H1 (cell line): ENCODE measurements at regions not wholly inside any gene's neighbourhood (a gene's known extent, or its start where the extent isn't known, plus 50 kb on each side); places are given as distances from the start of the nearest gene placed in this dataset.

Experiments used
- CTCF ChIA-PET: fragments of 300-600 bp; sonication (Branson Sonifier 250); formaldehyde crosslinking; loops from one replicate; lab custom pipeline; 2021; ENCODE audit not compliant: partially characterized antibody; lab: Charles Lee
- POLR2A ChIA-PET: fragments of 300-600 bp; sonication (Branson Sonifier 250); formaldehyde crosslinking; loops from one replicate; lab custom pipeline; 2021; ENCODE audit warnings: inconsistent platforms; ENCODE audit not compliant: partially characterized antibody; lab: Charles Lee
- DNase-seq, 2 experiments: peaks; one replicate each; pipeline versions ENCODE4 v3.0.0 to v3.0.0-alpha.2; 2010 to 2022; ENCODE audit warnings: low spot score in 2 of 2, low read depth in 1 of 2, mixed read lengths in 1 of 2
- FAIRE-seq: peaks from 2 replicates; lab custom pipeline; 2011; peaks lifted over from hg19 to GRCh38; lab: Jason Lieb, UNC
- H2AFZ ChIP-seq: 2 replicates; pipeline ENCODE4 v1.8.1; 2012; ENCODE audit warnings: low read length, inconsistent platforms
- H2AK5ac ChIP-seq: 2 replicates; pipeline ENCODE4 v1.6.1; 2013; ENCODE audit warnings: low read depth, low read length
- H2BK120ac ChIP-seq: replicated peaks from 2 replicates; pipeline ENCODE3; 2013; ENCODE audit warnings: low read depth, low read length, inconsistent platforms
- H2BK12ac ChIP-seq: 2 replicates; pipeline ENCODE4 v1.6.1; 2013; ENCODE audit warnings: low read depth, low read length
- H2BK15ac ChIP-seq: 2 replicates; pipeline ENCODE4 v1.6.1; 2013; ENCODE audit warnings: low read length
- H2BK20ac ChIP-seq: 2 replicates; pipeline ENCODE4 v1.6.1; 2013; ENCODE audit warnings: low read length
- H2BK5ac ChIP-seq: 2 replicates; pipeline ENCODE4 v1.6.1; 2013; ENCODE audit warnings: low read depth, low read length
- H3K14ac ChIP-seq: 2 replicates; pipeline ENCODE4 v1.6.1; 2013; ENCODE audit warnings: inconsistent platforms; ENCODE audit not compliant: insufficient read length
- H3K18ac ChIP-seq: 2 replicates; pipeline ENCODE4 v1.6.1; 2013; ENCODE audit warnings: low read length; ENCODE audit errors: extremely low read depth
- H3K23ac ChIP-seq: 2 replicates; pipeline ENCODE4 v1.6.1; 2013; ENCODE audit warnings: inconsistent platforms; ENCODE audit not compliant: insufficient read length
- H3K23me2 ChIP-seq: 2 replicates; pipeline ENCODE4 v1.6.1; 2013; ENCODE audit warnings: low read depth, low read length
- H3K27ac ChIP-seq: 2 replicates; pipeline ENCODE4 v1.6.1; 2011; ENCODE audit warnings: low read depth, low read length, inconsistent platforms
- H3K27me3 ChIP-seq, 4 experiments: replicated peaks in 1 of 4; 1 replicate in 1 of 4; 2 replicates in 3 of 4; pipeline versions ENCODE4 v1.6.1 to v1.8.1; 2011 to 2013; ENCODE audit warnings: low read length in 3 of 4, mild to moderate bottlenecking in 3 of 4, inconsistent platforms in 2 of 4, mixed read lengths in 2 of 4, moderate library complexity in 1 of 4; ENCODE audit not compliant: control insufficient read depth in 3 of 4, insufficient read depth in 3 of 4; ENCODE audit errors: extremely low read depth in 1 of 4
- H3K36me3 ChIP-seq, 4 experiments: 2 replicates each; pipeline versions ENCODE4 v1.6.1 to v1.8.1; 2011 to 2013; ENCODE audit warnings: mild to moderate bottlenecking in 4 of 4, low read length in 3 of 4, moderate library complexity in 2 of 4, control low read depth in 1 of 4, inconsistent platforms in 1 of 4; ENCODE audit not compliant: insufficient read depth in 4 of 4, control insufficient read depth in 2 of 4
- H3K4ac ChIP-seq: replicated peaks from 2 replicates; pipeline ENCODE3; 2013; ENCODE audit warnings: low read length, low read depth, mixed read lengths, inconsistent platforms; ENCODE audit not compliant: insufficient read length
- H3K4me1 ChIP-seq, 4 experiments: replicated peaks in 1 of 4; 1 replicate in 1 of 4; 2 replicates in 3 of 4; pipeline versions ENCODE4 v1.6.1 to v1.8.1; 2011 to 2013; ENCODE audit warnings: low read length in 3 of 4, inconsistent platforms in 2 of 4, mixed read lengths in 1 of 4; ENCODE audit not compliant: insufficient read depth in 4 of 4, control insufficient read depth in 3 of 4
- H3K4me2 ChIP-seq, 2 experiments: 2 replicates each; pipeline versions ENCODE4 v1.6.1 to v1.8.1; 2011 to 2013; ENCODE audit warnings: low read depth in 2 of 2, low read length in 2 of 2, control low read depth in 1 of 2, inconsistent platforms in 1 of 2, mild to moderate bottlenecking in 1 of 2; ENCODE audit not compliant: insufficient read depth in 1 of 2
- H3K4me3 ChIP-seq, 4 experiments: fragments of 200-600, 300-600 bp in 1 of 4; sonication (generic), shearing (Covaris generic), sonication (Bioruptor Twin) in 1 of 4; 2 replicates each; pipeline versions ENCODE4 v1.5.1 to v1.8.1; 2011 to 2016; ENCODE audit warnings: low read length in 4 of 4, low read depth in 3 of 4, control low read depth in 2 of 4, inconsistent platforms in 2 of 4, mild to moderate bottlenecking in 2 of 4, mixed read lengths in 1 of 4, moderate library complexity in 1 of 4; ENCODE audit not compliant: insufficient read depth in 2 of 4; ENCODE audit errors: extremely low read depth in 1 of 4
- H3K56ac ChIP-seq: replicated peaks from 2 replicates; pipeline ENCODE3; 2013; ENCODE audit warnings: low read depth, mild to moderate bottlenecking, mixed read lengths, low read length, inconsistent platforms; ENCODE audit not compliant: insufficient read length
- H3K79me1 ChIP-seq: 2 replicates; pipeline ENCODE4 v1.6.1; 2013; ENCODE audit warnings: low read depth, low read length, control low read depth
- H3K79me2 ChIP-seq, 2 experiments: 2 replicates each; pipeline versions ENCODE4 v1.6.1 to v1.8.1; 2012 to 2013; ENCODE audit warnings: low read length in 2 of 2, mild to moderate bottlenecking in 2 of 2, inconsistent platforms in 1 of 2; ENCODE audit not compliant: insufficient read depth in 2 of 2, control insufficient read depth in 1 of 2
- H3K9ac ChIP-seq, 4 experiments: replicated peaks in 1 of 4; 1 replicate in 1 of 4; 2 replicates in 3 of 4; pipeline versions ENCODE4 v1.6.1 to v1.8.1; 2011 to 2013; ENCODE audit warnings: low read depth in 3 of 4, low read length in 3 of 4, control low read depth in 2 of 4, mild to moderate bottlenecking in 2 of 4, moderate library complexity in 2 of 4, inconsistent platforms in 1 of 4; ENCODE audit errors: extremely low read depth in 1 of 4
- H3K9me3 ChIP-seq, 2 experiments: 2 replicates each; pipeline versions ENCODE4 v1.6.1 to v1.8.1; 2012 to 2013; ENCODE audit warnings: mild to moderate bottlenecking in 2 of 2, moderate library complexity in 2 of 2, control low read depth in 1 of 2, inconsistent platforms in 1 of 2, low read depth in 1 of 2, low read length in 1 of 2, mixed read lengths in 1 of 2; ENCODE audit not compliant: insufficient read depth in 2 of 2
- H4K20me1 ChIP-seq, 2 experiments: replicated peaks in 1 of 2; 2 replicates each; pipeline versions ENCODE3 to v1.8.1; 2011 to 2013; ENCODE audit warnings: inconsistent platforms in 2 of 2, low read length in 2 of 2, mild to moderate bottlenecking in 1 of 2; ENCODE audit not compliant: insufficient read depth in 2 of 2, control insufficient read depth in 1 of 2
- H4K5ac ChIP-seq: 2 replicates; pipeline ENCODE4 v1.6.1; 2013; ENCODE audit warnings: low read length, low read depth, mixed read lengths, inconsistent platforms; ENCODE audit not compliant: insufficient read length
- H4K8ac ChIP-seq: 2 replicates; pipeline ENCODE4 v1.8.0; 2013; ENCODE audit warnings: mild to moderate bottlenecking, moderate library complexity, low read length, inconsistent platforms; ENCODE audit not compliant: insufficient read depth; ENCODE audit errors: extremely low read depth
- H4K91ac ChIP-seq: replicated peaks from 2 replicates; pipeline ENCODE3; 2013; ENCODE audit warnings: low read length, mixed read lengths, inconsistent platforms; ENCODE audit not compliant: insufficient read length
- CEBPB ChIP-seq: IDR thresholded peaks from 2 replicates; pipeline ENCODE4 v1.6.1; 2012; ENCODE audit warnings: low read depth, low read length
- CHD1 ChIP-seq: IDR thresholded peaks from 2 replicates; pipeline ENCODE4 v1.6.1; 2012; ENCODE audit warnings: low read depth, low read length, improper control_type of control experiment
- CREB1 ChIP-seq: IDR thresholded peaks from 2 replicates; pipeline ENCODE4 v1.6.1; 2012; ENCODE audit warnings: inconsistent platforms
- EGR1 ChIP-seq: IDR thresholded peaks from 2 replicates; pipeline ENCODE4 v1.6.1; 2011; ENCODE audit warnings: low read depth, low read length, borderline replicate concordance
- HDAC6 ChIP-seq: IDR thresholded peaks from one replicate; pipeline ENCODE4 v1.7.1; 2012; ENCODE audit warnings: low read depth, mild to moderate bottlenecking, inconsistent platforms, low read length, moderate library complexity
- NRF1 ChIP-seq: IDR thresholded peaks from 2 replicates; pipeline ENCODE4 v1.6.1; 2011; ENCODE audit warnings: mild to moderate bottlenecking, low read depth, low read length, improper control_type of control experiment
- POU5F1 ChIP-seq: IDR thresholded peaks from 2 replicates; pipeline ENCODE4 v1.6.1; 2011; ENCODE audit warnings: low read depth, mild to moderate bottlenecking, low read length, moderate library complexity
- RXRA ChIP-seq: IDR thresholded peaks from 2 replicates; pipeline ENCODE4 v1.6.1; 2011; ENCODE audit warnings: low read depth, mild to moderate bottlenecking, low read length, moderate library complexity; ENCODE audit not compliant: insufficient read depth
- SIRT6 ChIP-seq: IDR thresholded peaks from one replicate; pipeline ENCODE4 v1.7.1; 2012; ENCODE audit warnings: low read length, inconsistent platforms
- SP1 ChIP-seq: IDR thresholded peaks from 2 replicates; pipeline ENCODE4 v1.6.1; 2011; ENCODE audit warnings: low read depth, low read length
- SRF ChIP-seq: IDR thresholded peaks from 2 replicates; pipeline ENCODE4 v1.6.1; 2011; ENCODE audit warnings: mild to moderate bottlenecking, low read depth, low read length, moderate library complexity
- TEAD4 ChIP-seq: IDR thresholded peaks from 2 replicates; pipeline ENCODE4 v1.6.1; 2012; ENCODE audit warnings: low read depth, low read length, inconsistent platforms, mixed read lengths
- WGBS, 2 experiments: shearing (Covaris generic) in 1 of 2; methylation state at CpG; one replicate each; pipeline versions ENCODE4 v1.1.6 to v1.1.7; 2013 to 2015; ENCODE audit warnings: low lambda C conversion rate in 2 of 2, mixed read lengths in 2 of 2, inconsistent platforms in 1 of 2, low coverage in 1 of 2, missing lambda C conversion rate in 1 of 2; ENCODE audit not compliant: insufficient replicate concordance in 2 of 2, insufficient coverage in 1 of 2, insufficient read length in 1 of 2; ENCODE audit errors: extremely low coverage in 1 of 2, missing lambda C conversion rate in 1 of 2; 5-methylcytosine and 5-hydroxymethylcytosine counted together
- TF ChIP-seq, protein P1 (sequence below): IDR thresholded peaks from 2 replicates; pipeline ENCODE4 v1.6.1; 2012; ENCODE audit warnings: inconsistent platforms
- TF ChIP-seq, protein P2 (sequence below): IDR thresholded peaks from 2 replicates; pipeline ENCODE4 v1.6.1; 2011; ENCODE audit warnings: low read depth, mild to moderate bottlenecking, low read length; ENCODE audit not compliant: insufficient read depth

DNA sequence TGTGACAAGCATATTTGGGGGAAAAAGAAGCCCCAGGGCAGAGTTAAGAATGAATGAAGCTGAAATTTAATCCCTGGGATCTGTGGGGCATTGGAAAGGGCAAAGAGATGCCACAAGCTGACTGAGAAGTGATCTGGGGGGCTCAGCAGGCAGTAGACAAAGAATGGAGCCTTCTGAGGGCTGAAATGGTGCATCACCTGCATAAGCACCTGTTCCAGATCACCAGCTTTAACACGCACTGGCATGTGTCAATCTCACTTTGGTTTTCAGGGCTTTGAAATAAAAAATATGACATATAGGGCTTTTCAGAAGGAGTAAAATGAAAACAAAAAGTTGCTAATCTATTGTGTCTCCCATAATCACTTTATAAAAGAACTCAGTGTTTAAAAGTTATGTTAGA is 210.8 kb upstream of the ARHGEF26 start:
- Histone ChIP-seq H4K5ac (no peak overlapping the region), H2BK120ac (no peak overlapping the region), H3K23ac (no peak overlapping the region), H4K20me1 (no peaks in the 10 kb centered on the region), H2BK20ac (no peak overlapping the region), H4K91ac (no peak overlapping the region), H3K4me1 (no peaks in the 10 kb centered on the region), H3K23me2 (no peaks in the 10 kb centered on the region), H4K8ac (no peak overlapping the region), H3K9ac (no peak overlapping the region), H3K56ac (no peak overlapping the region), H2AK5ac (no peak overlapping the region), H3K4me3 (no peak overlapping the region), H3K18ac (no peak overlapping the region), H3K79me2 (no peaks in the 10 kb centered on the region), H2AFZ (no peak overlapping the region), H3K14ac (no peak overlapping the region), H3K27me3 (no peaks in the 10 kb centered on the region), H3K4ac (no peak overlapping the region), H3K79me1 (no peaks in the 10 kb centered on the region), H3K36me3 (no peaks in the 10 kb centered on the region), H2BK15ac (no peak overlapping the region), H3K4me2 (no peak overlapping the region), H3K27ac (no peak overlapping the region), H3K9me3 (no peaks in the 10 kb centered on the region), H2BK5ac (no peak overlapping the region), H2BK12ac (no peak overlapping the region)
- TF ChIP-seq, protein P1, sequence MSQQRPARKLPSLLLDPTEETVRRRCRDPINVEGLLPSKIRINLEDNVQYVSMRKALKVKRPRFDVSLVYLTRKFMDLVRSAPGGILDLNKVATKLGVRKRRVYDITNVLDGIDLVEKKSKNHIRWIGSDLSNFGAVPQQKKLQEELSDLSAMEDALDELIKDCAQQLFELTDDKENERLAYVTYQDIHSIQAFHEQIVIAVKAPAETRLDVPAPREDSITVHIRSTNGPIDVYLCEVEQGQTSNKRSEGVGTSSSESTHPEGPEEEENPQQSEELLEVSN: no peak
- TF ChIP-seq SIRT6 (no peak), TEAD4 (no peak), HDAC6 (no peak), SP1 (no peak), POU5F1 (no peak), RXRA (no peak), SRF (no peak), CHD1 (no peak), NRF1 (no peak), EGR1 (no peak), CREB1 (no peak), CEBPB (no peak)
- TF ChIP-seq, protein P2, sequence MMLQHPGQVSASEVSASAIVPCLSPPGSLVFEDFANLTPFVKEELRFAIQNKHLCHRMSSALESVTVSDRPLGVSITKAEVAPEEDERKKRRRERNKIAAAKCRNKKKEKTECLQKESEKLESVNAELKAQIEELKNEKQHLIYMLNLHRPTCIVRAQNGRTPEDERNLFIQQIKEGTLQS: no peak
- FAIRE-seq: no peak
- POLR2A ChIA-PET: no interaction called here
- 89% methylated on average over 1 of the region's 1 CpG; no CpG with 5 or more reads in 1 of the 2 experiments for WGBS, 2 experiments
- CTCF ChIA-PET: interaction anchor here (1.3 to 1.5 kb wide), 3 partner anchors 16 to 107 kb away, joined by 3 read pairs; no protein-coding TSS in a partner anchor
- DNase-seq: no peak
